Panc1 (cell line): ENCODE measurements at regions not wholly inside any gene's neighbourhood (a gene's known extent, or its start where the extent isn't known, plus 50 kb on each side); places are given as distances from the start of the nearest gene placed in this dataset.

Source experiments
- POLR2AphosphoS5 ChIP-seq: IDR thresholded peaks from 2 replicates; pipeline ENCODE4 v1.6.1; 2012; ENCODE audit warnings: mild to moderate bottlenecking, low read depth, low read length, moderate library complexity
- TCF7L2 ChIP-seq: IDR thresholded peaks from 2 replicates; pipeline ENCODE4 v1.6.1; 2011; ENCODE audit warnings: mild to moderate bottlenecking, low read depth, low read length, inconsistent platforms
- TF ChIP-seq, protein P1 (sequence below), 2 experiments: IDR thresholded peaks; 2 replicates each; pipeline ENCODE4 v1.6.1; 2011 to 2012; ENCODE audit warnings: low read depth in 2 of 2, control low read depth in 1 of 2, low read length in 1 of 2, mild to moderate bottlenecking in 1 of 2, moderate library complexity in 1 of 2; ENCODE audit not compliant: insufficient read depth in 1 of 2
- TF ChIP-seq, protein P2 (sequence below): fragments of 450-650 bp; IDR thresholded peaks from 2 replicates; pipeline ENCODE4 v1.5.1; 2017; ENCODE audit warnings: mild to moderate bottlenecking

DNA sequence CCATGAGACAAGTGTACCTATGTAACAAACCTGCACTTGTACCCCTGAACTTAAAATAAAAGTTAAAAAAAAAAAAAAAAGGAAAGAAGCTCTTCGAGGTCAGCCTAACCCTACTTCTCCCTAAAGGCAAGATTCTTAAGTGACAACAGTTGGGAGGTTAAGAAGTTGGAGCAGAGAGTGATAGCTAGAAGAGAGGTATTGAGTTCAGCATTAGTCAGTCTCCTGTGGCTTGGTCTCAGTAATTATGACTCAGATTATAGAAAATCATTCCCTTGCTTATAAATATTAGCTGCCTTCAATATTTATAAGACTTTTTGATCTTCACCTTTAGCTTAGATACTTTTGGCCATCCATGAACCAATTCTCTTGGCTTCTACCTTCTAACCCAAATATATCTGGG is 926.8 kb upstream of the SLC39A10 start:
- TF ChIP-seq, protein P1, sequence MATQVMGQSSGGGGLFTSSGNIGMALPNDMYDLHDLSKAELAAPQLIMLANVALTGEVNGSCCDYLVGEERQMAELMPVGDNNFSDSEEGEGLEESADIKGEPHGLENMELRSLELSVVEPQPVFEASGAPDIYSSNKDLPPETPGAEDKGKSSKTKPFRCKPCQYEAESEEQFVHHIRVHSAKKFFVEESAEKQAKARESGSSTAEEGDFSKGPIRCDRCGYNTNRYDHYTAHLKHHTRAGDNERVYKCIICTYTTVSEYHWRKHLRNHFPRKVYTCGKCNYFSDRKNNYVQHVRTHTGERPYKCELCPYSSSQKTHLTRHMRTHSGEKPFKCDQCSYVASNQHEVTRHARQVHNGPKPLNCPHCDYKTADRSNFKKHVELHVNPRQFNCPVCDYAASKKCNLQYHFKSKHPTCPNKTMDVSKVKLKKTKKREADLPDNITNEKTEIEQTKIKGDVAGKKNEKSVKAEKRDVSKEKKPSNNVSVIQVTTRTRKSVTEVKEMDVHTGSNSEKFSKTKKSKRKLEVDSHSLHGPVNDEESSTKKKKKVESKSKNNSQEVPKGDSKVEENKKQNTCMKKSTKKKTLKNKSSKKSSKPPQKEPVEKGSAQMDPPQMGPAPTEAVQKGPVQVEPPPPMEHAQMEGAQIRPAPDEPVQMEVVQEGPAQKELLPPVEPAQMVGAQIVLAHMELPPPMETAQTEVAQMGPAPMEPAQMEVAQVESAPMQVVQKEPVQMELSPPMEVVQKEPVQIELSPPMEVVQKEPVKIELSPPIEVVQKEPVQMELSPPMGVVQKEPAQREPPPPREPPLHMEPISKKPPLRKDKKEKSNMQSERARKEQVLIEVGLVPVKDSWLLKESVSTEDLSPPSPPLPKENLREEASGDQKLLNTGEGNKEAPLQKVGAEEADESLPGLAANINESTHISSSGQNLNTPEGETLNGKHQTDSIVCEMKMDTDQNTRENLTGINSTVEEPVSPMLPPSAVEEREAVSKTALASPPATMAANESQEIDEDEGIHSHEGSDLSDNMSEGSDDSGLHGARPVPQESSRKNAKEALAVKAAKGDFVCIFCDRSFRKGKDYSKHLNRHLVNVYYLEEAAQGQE (IDR thresholded peaks at IDR 0.05; ENCODE audit: insufficient read depth in 1 of 2, low read depth in 2 of 2, low read length in 1 of 2) = no peak
- TF ChIP-seq POLR2AphosphoS5 (no peak), TCF7L2 (no peak)
- TF ChIP-seq, protein P2, sequence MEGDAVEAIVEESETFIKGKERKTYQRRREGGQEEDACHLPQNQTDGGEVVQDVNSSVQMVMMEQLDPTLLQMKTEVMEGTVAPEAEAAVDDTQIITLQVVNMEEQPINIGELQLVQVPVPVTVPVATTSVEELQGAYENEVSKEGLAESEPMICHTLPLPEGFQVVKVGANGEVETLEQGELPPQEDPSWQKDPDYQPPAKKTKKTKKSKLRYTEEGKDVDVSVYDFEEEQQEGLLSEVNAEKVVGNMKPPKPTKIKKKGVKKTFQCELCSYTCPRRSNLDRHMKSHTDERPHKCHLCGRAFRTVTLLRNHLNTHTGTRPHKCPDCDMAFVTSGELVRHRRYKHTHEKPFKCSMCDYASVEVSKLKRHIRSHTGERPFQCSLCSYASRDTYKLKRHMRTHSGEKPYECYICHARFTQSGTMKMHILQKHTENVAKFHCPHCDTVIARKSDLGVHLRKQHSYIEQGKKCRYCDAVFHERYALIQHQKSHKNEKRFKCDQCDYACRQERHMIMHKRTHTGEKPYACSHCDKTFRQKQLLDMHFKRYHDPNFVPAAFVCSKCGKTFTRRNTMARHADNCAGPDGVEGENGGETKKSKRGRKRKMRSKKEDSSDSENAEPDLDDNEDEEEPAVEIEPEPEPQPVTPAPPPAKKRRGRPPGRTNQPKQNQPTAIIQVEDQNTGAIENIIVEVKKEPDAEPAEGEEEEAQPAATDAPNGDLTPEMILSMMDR = no peak
